ENCODE measurements at regions not wholly inside any gene's neighbourhood (a gene's known extent, or its start where the extent isn't known, plus 50 kb on each side); places are given as distances from the start of the nearest gene placed in this dataset.

DNA sequence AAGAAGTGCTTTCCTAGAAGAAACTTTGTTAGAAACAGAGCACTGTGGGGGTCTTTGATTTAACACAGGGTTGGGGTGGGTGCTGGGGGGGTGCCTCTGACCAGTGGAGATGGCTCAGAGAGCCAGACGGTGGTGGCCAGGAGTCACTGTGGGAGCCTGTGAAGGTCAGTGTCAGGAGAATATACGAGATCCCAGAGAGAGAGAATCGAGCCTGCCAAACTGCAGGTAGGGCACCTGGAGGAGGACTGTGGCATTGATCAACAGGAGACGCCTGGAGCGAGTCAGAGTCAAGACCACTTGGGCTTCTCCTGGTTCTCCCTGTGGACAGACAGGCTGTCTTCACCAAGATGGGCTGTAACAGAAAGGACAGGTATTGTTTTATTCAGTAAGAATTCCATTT, 136.5 kb upstream of the TWIST2 start:
- Histone ChIP-seq H3K27me3 (ENCODE audit: control insufficient read depth, insufficient read depth, low read length) (no peaks in the 10 kb centered on the region; the same call in 1 of the 2 replicates), H3K36me3 (ENCODE audit: control insufficient read depth, insufficient read depth, low read length) (no peaks in the 10 kb centered on the region), H3K27ac (ENCODE audit: low read length) (no peak overlapping the region), H3K4me3 (ENCODE audit: low read depth in 2 of 2, low read length in 2 of 2) (no peak overlapping the region), H3K4me1 (ENCODE audit: control insufficient read depth, insufficient read depth, low read length) (no peaks in the 10 kb centered on the region), H3K9me3 (ENCODE audit: control insufficient read depth, insufficient read depth, low read depth, low read length) (no peaks in the 10 kb centered on the region)
- CTCF ChIA-PET = no interaction called here
- ATAC-seq (no peak), DNase-seq (ENCODE audit: low read depth, low spot score) (no peak)
- no TSS peak for BruUV-seq (replicated peaks)
- POLR2A ChIA-PET = no interaction called here
- in situ Hi-C loops (cut with HindIII; ENCODE audit: low pct_unique_long_range_greater_than_20kb, low sequenced_read_pairs) (no loop called here), intact Hi-C loops (cut with micrococcal nuclease; ENCODE audit: unreplicated experiment) (no loop called here)
- TF ChIP-seq TCF7L2 (IDR thresholded peaks at IDR 0.05; ENCODE audit: low read depth, low read length) = no peak
- no peak for TF ChIP-seq POLR2AphosphoS5 (IDR thresholded peaks at IDR 0.05; ENCODE audit: low read depth, low read length)
- TF ChIP-seq, protein P1, sequence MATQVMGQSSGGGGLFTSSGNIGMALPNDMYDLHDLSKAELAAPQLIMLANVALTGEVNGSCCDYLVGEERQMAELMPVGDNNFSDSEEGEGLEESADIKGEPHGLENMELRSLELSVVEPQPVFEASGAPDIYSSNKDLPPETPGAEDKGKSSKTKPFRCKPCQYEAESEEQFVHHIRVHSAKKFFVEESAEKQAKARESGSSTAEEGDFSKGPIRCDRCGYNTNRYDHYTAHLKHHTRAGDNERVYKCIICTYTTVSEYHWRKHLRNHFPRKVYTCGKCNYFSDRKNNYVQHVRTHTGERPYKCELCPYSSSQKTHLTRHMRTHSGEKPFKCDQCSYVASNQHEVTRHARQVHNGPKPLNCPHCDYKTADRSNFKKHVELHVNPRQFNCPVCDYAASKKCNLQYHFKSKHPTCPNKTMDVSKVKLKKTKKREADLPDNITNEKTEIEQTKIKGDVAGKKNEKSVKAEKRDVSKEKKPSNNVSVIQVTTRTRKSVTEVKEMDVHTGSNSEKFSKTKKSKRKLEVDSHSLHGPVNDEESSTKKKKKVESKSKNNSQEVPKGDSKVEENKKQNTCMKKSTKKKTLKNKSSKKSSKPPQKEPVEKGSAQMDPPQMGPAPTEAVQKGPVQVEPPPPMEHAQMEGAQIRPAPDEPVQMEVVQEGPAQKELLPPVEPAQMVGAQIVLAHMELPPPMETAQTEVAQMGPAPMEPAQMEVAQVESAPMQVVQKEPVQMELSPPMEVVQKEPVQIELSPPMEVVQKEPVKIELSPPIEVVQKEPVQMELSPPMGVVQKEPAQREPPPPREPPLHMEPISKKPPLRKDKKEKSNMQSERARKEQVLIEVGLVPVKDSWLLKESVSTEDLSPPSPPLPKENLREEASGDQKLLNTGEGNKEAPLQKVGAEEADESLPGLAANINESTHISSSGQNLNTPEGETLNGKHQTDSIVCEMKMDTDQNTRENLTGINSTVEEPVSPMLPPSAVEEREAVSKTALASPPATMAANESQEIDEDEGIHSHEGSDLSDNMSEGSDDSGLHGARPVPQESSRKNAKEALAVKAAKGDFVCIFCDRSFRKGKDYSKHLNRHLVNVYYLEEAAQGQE (IDR thresholded peaks at IDR 0.05; ENCODE audit: insufficient read depth in 1 of 2, low read depth in 2 of 2, low read length in 1 of 2) = no peak
- no peak for TF ChIP-seq SIN3A (IDR thresholded peaks at IDR 0.05; ENCODE audit: borderline replicate concordance, insufficient read depth, low read depth, low read length)
- TF ChIP-seq, protein P2, sequence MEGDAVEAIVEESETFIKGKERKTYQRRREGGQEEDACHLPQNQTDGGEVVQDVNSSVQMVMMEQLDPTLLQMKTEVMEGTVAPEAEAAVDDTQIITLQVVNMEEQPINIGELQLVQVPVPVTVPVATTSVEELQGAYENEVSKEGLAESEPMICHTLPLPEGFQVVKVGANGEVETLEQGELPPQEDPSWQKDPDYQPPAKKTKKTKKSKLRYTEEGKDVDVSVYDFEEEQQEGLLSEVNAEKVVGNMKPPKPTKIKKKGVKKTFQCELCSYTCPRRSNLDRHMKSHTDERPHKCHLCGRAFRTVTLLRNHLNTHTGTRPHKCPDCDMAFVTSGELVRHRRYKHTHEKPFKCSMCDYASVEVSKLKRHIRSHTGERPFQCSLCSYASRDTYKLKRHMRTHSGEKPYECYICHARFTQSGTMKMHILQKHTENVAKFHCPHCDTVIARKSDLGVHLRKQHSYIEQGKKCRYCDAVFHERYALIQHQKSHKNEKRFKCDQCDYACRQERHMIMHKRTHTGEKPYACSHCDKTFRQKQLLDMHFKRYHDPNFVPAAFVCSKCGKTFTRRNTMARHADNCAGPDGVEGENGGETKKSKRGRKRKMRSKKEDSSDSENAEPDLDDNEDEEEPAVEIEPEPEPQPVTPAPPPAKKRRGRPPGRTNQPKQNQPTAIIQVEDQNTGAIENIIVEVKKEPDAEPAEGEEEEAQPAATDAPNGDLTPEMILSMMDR (IDR thresholded peaks at IDR 0.05) = no peak

DNA sequence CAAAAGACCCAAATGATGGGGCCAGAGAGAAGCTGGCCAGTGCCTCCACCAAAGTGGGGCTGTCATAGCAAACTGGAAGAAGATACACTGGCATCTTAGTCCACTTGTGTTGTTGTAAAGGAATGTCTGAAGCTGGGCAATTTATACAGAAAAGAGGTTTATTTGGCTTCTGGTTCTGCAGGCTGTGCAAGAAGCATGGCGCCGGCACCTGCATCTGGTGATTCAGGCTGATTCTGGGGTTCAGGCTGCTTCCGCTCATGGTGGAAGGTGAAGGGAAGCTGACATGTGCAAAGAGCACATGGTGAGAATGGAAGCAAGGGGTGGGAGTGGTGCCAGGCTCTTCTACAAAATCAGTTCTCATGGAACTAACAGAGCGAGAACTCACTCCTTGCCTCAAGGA, 135.9 kb upstream of the TWIST2 start:
- no TSS peak for BruUV-seq (replicated peaks)
- in situ Hi-C loops (cut with HindIII; ENCODE audit: low pct_unique_long_range_greater_than_20kb, low sequenced_read_pairs) = no loop called here
- no peak for DNase-seq (ENCODE audit: low read depth, low spot score)
- no peak for ATAC-seq
- CTCF ChIA-PET = no interaction called here
- H3K27ac ChIP-seq (ENCODE audit: low read length) = no peak overlapping the region
- POLR2A ChIA-PET = no interaction called here
- no peaks in the 10 kb centered on the region for H3K4me1 ChIP-seq (ENCODE audit: control insufficient read depth, insufficient read depth, low read length)
- H3K36me3 ChIP-seq (ENCODE audit: control insufficient read depth, insufficient read depth, low read length) = no peaks in the 10 kb centered on the region
- H3K4me3 ChIP-seq (ENCODE audit: low read depth in 2 of 2, low read length in 2 of 2) = no peak overlapping the region
- intact Hi-C loops (cut with micrococcal nuclease; ENCODE audit: unreplicated experiment) = no loop called here
- H3K27me3 ChIP-seq (ENCODE audit: control insufficient read depth, insufficient read depth, low read length) = no peaks in the 10 kb centered on the region; the same call in 1 of the 2 replicates
- H3K9me3 ChIP-seq (ENCODE audit: control insufficient read depth, insufficient read depth, low read depth, low read length) = no peaks in the 10 kb centered on the region
- TF ChIP-seq SIN3A (IDR thresholded peaks at IDR 0.05; ENCODE audit: borderline replicate concordance, insufficient read depth, low read depth, low read length) (no peak), POLR2AphosphoS5 (IDR thresholded peaks at IDR 0.05; ENCODE audit: low read depth, low read length) (no peak), TCF7L2 (IDR thresholded peaks at IDR 0.05; ENCODE audit: low read depth, low read length) (no peak)
- TF ChIP-seq, protein P2 (IDR thresholded peaks at IDR 0.05) = no peak
- TF ChIP-seq, protein P1 (IDR thresholded peaks at IDR 0.05; ENCODE audit: insufficient read depth in 1 of 2, low read depth in 2 of 2, low read length in 1 of 2) = no peak
